Activated CD4-positive, alpha-beta T cell treated with anti-CD3 and anti-CD28 coated beads, Interleukin-2, amount 50 U/mL, for 4 hours (primary cell): ENCODE measurements at regions not wholly inside any gene's neighbourhood (a gene's known extent, or its start where the extent isn't known, plus 50 kb on each side); places are given as distances from the start of the nearest gene placed in this dataset.

ENCODE experiments used
- DNase-seq, 2 experiments: peaks; one replicate each; pipeline ENCODE4 v3.0.0-alpha.2; 2020

GRCh38 chr9:106623558-106623957 is 239.4 kb upstream of the ZNF462 start:
- DNase-seq = no peak

GRCh38 chr9:106625259-106625789 is 237.6 kb upstream of the ZNF462 start:
- no peak for DNase-seq

GRCh38 chr9:106626936-106627335 is 236.0 kb upstream of the ZNF462 start:
- no peak for DNase-seq

- DNase-seq = no peak
Measured at GRCh38 chr9:106632621-106633020, 230.3 kb upstream of the ZNF462 start.

GRCh38 chr9:106634183-106634582 is 228.8 kb upstream of the ZNF462 start:
- DNase-seq = no peak

GRCh38 chr9:106634641-106635040 is 228.3 kb upstream of the ZNF462 start:
- DNase-seq = no peak

GRCh38 chr9:106637486-106637885 is 225.5 kb upstream of the ZNF462 start:
- DNase-seq = no peak

GRCh38 chr9:106639873-106640568 is 222.9 kb upstream of the ZNF462 start:
- no peak for DNase-seq

GRCh38 chr9:106643211-106643930 is 219.6 kb upstream of the ZNF462 start:
- DNase-seq = no peak

GRCh38 chr9:106644661-106645060 is 218.3 kb upstream of the ZNF462 start:
- no peak for DNase-seq

- DNase-seq = no peak
Measured at GRCh38 chr9:106648799-106649198, 214.2 kb upstream of the ZNF462 start.

- DNase-seq = no peak
Measured at GRCh38 chr9:106649664-106650063, 213.3 kb upstream of the ZNF462 start.

- DNase-seq = no peak
Measured at GRCh38 chr9:106653213-106653612, 209.8 kb upstream of the ZNF462 start.

- DNase-seq = no peak
Measured at GRCh38 chr9:106655966-106656365, 207.0 kb upstream of the ZNF462 start.

- DNase-seq = no peak
Measured at GRCh38 chr9:106657926-106658325, 205.0 kb upstream of the ZNF462 start.

- no peak for DNase-seq
Measured at GRCh38 chr9:106668534-106668933, 194.4 kb upstream of the ZNF462 start.

- no peak for DNase-seq
Measured at GRCh38 chr9:106669835-106670234, 193.1 kb upstream of the ZNF462 start.

GRCh38 chr9:106670418-106670817 is 192.5 kb upstream of the ZNF462 start:
- DNase-seq = no peak

- no peak for DNase-seq
Measured at GRCh38 chr9:106675780-106676179, 187.2 kb upstream of the ZNF462 start.

- DNase-seq = no peak
Measured at GRCh38 chr9:106677374-106677773, 185.6 kb upstream of the ZNF462 start.

- no peak for DNase-seq
Measured at GRCh38 chr9:106677830-106678229, 185.1 kb upstream of the ZNF462 start.

- no peak for DNase-seq
Measured at GRCh38 chr9:106678273-106678672, 184.7 kb upstream of the ZNF462 start.

GRCh38 chr9:106682420-106682819 is 180.5 kb upstream of the ZNF462 start:
- DNase-seq = no peak

GRCh38 chr9:106683454-106683853 is 179.5 kb upstream of the ZNF462 start:
- DNase-seq = no peak
